HCT116 (cell line): ENCODE measurements at regions not wholly inside any gene's neighbourhood (a gene's known extent, or its start where the extent isn't known, plus 50 kb on each side); places are given as distances from the start of the nearest gene placed in this dataset.
A peak's percentile ranks its signal among the peaks of the same experiment; 100 is the strongest.

Experiments
- CTCF ChIP-seq, 3 experiments: fragments of 200-600 bp in 1 of 3; sonication (generic) in 1 of 3; IDR thresholded peaks in 2 of 3; conservative IDR thresholded peaks in 1 of 3; 2 replicates each; pipeline ENCODE4 v1.5.1; 2012 to 2017; ENCODE audit warnings: low read depth in 2 of 3, low read length in 2 of 3, antibody characterized with exemption in 1 of 3, borderline replicate concordance in 1 of 3, control low read depth in 1 of 3, mild to moderate bottlenecking in 1 of 3, mixed read lengths in 1 of 3, mixed run types in 1 of 3, moderate library complexity in 1 of 3; ENCODE audit not compliant: insufficient read depth in 1 of 3
- EZH2phosphoT487 ChIP-seq: fragments of 200-600 bp; IDR thresholded peaks from 2 replicates; pipeline ENCODE4 v1.6.1; 2018; ENCODE audit warnings: antibody characterized with exemption, borderline replicate concordance
- POLR2AphosphoS5 ChIP-seq: IDR thresholded peaks from 2 replicates; pipeline ENCODE4 v1.6.1; 2011; ENCODE audit warnings: mild to moderate bottlenecking, low read depth, low read length, moderate library complexity
- RAD21 ChIP-seq: IDR thresholded peaks from 2 replicates; pipeline ENCODE4 v1.6.1; 2012; ENCODE audit warnings: low read depth, mild to moderate bottlenecking
- YY1 ChIP-seq: IDR thresholded peaks from 2 replicates; pipeline ENCODE4 v1.6.1; 2011; ENCODE audit warnings: low read length, low read depth, moderate library complexity, mild to moderate bottlenecking; ENCODE audit not compliant: insufficient replicate concordance; ENCODE audit errors: extremely low read depth

DNA sequence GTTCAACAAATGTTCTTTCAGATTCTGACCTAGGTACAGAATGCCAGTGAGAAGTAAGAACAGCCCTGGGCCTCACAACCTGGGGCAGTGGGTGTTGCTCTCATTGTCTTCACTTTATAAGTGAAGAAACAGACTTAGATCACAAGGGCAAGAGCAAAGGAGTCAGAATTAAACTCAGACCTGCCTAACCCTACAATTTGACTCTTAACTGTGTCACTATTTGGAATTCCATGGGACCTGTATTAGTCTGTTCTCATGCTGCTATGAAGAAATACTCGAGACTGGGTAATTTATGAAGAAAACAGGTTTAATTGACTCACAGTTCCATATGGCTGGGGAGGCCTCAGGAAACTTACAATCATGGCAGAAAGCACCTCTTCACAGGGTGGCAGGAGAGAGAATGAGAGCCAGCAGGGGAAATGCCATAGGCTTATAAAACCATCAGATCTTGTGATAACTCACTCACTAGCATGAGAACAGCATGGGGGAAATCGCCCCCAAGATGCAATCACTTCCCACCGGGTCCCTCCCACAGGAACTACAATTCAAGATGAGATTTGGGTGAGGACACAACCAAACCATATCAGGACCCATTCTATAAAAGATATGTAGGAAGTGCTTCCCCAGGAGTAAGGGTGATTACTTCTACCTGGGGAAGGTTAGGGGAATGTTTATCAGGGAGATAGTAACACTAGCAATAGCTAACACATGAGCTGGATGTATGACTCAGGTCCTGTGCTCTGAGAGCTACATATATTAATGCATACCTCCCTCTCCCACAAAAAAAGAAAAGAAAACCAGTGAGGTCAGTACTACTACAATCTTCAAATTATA is 270.1 kb downstream of the SOX9 start:
- TF ChIP-seq POLR2AphosphoS5 (no peak), CTCF (IDR thresholded peaks at IDR 0.05 in 2 of 3, conservative IDR thresholded peaks at IDR 0.05 in 1 of 3; ENCODE audit: borderline replicate concordance in 1 of 3, insufficient read depth in 1 of 3, low read depth in 2 of 3, low read length in 2 of 3) (no peak), RAD21 (peak; percentile 20; the same call in 1 of the 2 replicates), YY1 (no peak), EZH2phosphoT487 (no peak)
